Nephron (organoid): ENCODE measurements at regions not wholly inside any gene's neighbourhood (a gene's known extent, or its start where the extent isn't known, plus 50 kb on each side); places are given as distances from the start of the nearest gene placed in this dataset.
"Not testable (repeated sequence)": the region's sequence is repeated elsewhere in the genome, so short reads cannot be mapped to it uniquely, and the experiment has no call there.

Experiments used
- H3K27ac Mint-ChIP-seq, 3 experiments: 2 replicates each; pipeline ENCODE4 v1.8.0; 2020; ENCODE audit warnings: mixed read lengths in 3 of 3, mild to moderate bottlenecking in 2 of 3, moderate library complexity in 1 of 3
- H3K27me3 Mint-ChIP-seq: 2 replicates; pipeline ENCODE4 v1.8.0; 2021; ENCODE audit warnings: low read depth, mild to moderate bottlenecking, moderate library complexity, mixed read lengths
- H3K36me3 Mint-ChIP-seq: 2 replicates; pipeline ENCODE4 v1.8.0; 2020; ENCODE audit warnings: low read depth, mixed read lengths
- H3K4me1 Mint-ChIP-seq: 2 replicates; pipeline ENCODE4 v1.8.0; 2020; ENCODE audit warnings: mixed read lengths
- H3K4me3 Mint-ChIP-seq, 3 experiments: 2 replicates each; pipeline ENCODE4 v1.8.0; 2020; ENCODE audit warnings: mild to moderate bottlenecking in 3 of 3, mixed read lengths in 3 of 3, moderate library complexity in 2 of 3
- H3K9me3 Mint-ChIP-seq: 2 replicates; pipeline ENCODE4 v1.8.0; 2020; ENCODE audit warnings: mixed read lengths
- TF ChIP-seq, protein P1 (sequence below), 3 experiments: fragments of 200-600 bp; sonication (generic); IDR thresholded peaks; one replicate each; pipeline ENCODE4 v1.5.0; 2021; ENCODE audit warnings: antibody characterized with exemption in 3 of 3; ENCODE audit not compliant: unreplicated experiment in 3 of 3

- Mint-ChIP-seq H3K36me3 (no peaks in the 10 kb centered on the region), H3K27me3 (no peaks in the 10 kb centered on the region), H3K4me3 (no peak overlapping the region), H3K27ac (no peak overlapping the region), H3K9me3 (peaks cover 17% of the 10 kb centered on the region), H3K4me1 (no peaks in the 10 kb centered on the region)
- TF ChIP-seq, protein P1, sequence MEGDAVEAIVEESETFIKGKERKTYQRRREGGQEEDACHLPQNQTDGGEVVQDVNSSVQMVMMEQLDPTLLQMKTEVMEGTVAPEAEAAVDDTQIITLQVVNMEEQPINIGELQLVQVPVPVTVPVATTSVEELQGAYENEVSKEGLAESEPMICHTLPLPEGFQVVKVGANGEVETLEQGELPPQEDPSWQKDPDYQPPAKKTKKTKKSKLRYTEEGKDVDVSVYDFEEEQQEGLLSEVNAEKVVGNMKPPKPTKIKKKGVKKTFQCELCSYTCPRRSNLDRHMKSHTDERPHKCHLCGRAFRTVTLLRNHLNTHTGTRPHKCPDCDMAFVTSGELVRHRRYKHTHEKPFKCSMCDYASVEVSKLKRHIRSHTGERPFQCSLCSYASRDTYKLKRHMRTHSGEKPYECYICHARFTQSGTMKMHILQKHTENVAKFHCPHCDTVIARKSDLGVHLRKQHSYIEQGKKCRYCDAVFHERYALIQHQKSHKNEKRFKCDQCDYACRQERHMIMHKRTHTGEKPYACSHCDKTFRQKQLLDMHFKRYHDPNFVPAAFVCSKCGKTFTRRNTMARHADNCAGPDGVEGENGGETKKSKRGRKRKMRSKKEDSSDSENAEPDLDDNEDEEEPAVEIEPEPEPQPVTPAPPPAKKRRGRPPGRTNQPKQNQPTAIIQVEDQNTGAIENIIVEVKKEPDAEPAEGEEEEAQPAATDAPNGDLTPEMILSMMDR (IDR thresholded peaks at IDR 0.05; ENCODE audit: unreplicated experiment in 3 of 3): no peak
Observed at GRCh38 chr6:105678516-105678915, 275.6 kb upstream of the PREP start.

DNA sequence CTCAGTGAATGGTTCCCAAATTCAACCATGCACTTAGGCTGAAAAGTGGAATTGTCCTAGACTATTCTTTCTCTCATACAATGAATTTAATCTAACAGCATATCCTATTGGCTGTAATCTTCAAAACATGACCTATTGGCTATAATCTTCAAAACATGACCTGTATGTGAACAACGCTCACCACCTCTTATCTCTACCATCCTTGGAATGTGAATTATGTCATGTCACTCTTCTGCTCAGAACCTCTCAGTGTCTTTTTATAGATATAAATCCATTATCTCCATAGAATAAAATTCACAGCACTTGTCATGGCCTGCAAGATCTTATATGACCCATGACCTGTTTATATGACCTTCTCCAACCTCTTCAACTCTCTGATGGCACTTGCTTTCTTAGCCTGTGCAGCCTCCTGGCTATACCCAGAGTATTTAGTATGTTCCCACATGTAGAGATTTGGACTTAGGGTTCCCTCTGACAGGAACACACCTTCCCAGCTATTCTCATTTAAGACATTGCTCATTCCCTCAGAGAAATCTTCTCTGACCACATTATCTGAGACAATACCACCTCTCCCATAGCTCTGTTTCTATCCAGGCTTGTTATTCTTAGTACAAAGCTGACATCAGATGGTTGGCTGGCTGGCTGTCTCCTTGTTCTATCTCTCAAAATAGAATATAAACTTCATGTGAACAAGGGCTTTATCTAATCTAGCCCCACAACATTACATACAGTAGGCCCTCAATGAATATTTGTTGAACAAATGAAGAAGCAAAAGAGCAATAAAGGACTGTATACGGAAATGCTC is 275.0 kb upstream of the PREP start:
- TF ChIP-seq, protein P1 (IDR thresholded peaks at IDR 0.05; ENCODE audit: unreplicated experiment in 3 of 3): no peak
- Mint-ChIP-seq H3K4me3 (no peak overlapping the region), H3K27ac (no peak overlapping the region), H3K4me1 (no peaks in the 10 kb centered on the region), H3K9me3 (peaks cover 20% of the 10 kb centered on the region), H3K27me3 (no peaks in the 10 kb centered on the region), H3K36me3 (no peaks in the 10 kb centered on the region)

DNA sequence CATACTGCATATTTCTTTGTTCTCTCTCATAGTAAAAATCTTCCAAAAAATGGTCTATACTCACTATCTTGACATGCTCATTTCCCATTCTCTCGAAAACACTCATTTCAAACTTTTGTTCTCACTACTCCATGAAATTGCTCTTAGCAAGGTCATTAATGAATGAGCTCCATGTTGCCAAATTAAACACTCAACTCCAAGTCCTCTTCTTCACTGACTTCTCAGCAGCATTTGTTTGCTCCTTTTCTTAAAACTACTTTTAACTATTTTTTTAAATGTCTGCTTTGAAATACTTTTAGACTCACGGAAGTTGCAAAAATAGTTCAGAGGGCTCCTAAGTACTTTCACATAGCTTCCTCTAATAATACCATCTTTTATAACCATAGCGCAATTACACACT is 274.0 kb upstream of the PREP start:
- Mint-ChIP-seq H3K27ac (no peak overlapping the region), H3K27me3 (no peaks in the 10 kb centered on the region), H3K9me3 (peaks cover 25% of the 10 kb centered on the region), H3K4me1 (no peaks in the 10 kb centered on the region), H3K4me3 (no peak overlapping the region), H3K36me3 (no peaks in the 10 kb centered on the region)
- TF ChIP-seq, protein P1 (IDR thresholded peaks at IDR 0.05; ENCODE audit: unreplicated experiment in 3 of 3): no peak

GRCh38 chr6:105675715-105676397 is 273.0 kb upstream of the PREP start:
- no peak overlapping the region for H3K27ac Mint-ChIP-seq
- H3K9me3 Mint-ChIP-seq: peaks cover 16% of the 10 kb centered on the region
- TF ChIP-seq, protein P1 (IDR thresholded peaks at IDR 0.05; ENCODE audit: unreplicated experiment in 3 of 3): no peak
- no peaks in the 10 kb centered on the region for H3K36me3 Mint-ChIP-seq
- H3K4me1 Mint-ChIP-seq: no peaks in the 10 kb centered on the region
- no peak overlapping the region for H3K4me3 Mint-ChIP-seq
- H3K27me3 Mint-ChIP-seq: no peaks in the 10 kb centered on the region

DNA sequence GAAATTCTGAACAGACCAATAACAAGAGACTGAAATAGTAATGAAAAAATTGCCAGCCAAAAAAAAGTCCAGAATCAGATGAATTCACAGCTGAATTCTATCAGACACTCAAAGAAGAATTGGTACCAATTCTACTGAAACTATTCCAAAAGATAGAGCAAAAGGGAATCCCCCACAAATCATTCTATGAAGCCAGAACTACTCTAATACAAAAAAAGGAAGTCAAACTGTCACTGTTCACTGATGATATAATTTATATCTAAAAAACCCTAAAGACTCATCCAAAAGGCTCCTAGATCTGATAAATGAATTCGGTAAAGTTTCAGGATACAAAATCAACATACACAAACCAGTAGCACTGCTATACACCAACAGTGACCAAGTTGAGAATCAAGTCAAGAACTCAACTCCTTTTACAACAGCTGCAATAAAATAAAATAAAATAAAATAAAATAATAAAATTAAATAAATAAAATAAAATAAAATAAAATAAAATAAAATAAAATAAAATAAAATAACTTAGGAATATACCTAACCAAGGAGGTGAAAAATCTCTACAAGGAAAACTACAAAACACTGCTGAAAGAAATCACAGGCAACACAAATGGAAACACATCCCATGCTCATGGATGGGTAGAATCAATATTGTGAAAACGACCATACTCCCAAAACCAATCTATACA is 270.1 kb upstream of the PREP start:
- H3K4me1 Mint-ChIP-seq, H3K4me3 Mint-ChIP-seq, H3K27ac Mint-ChIP-seq, H3K27me3 Mint-ChIP-seq, H3K36me3 Mint-ChIP-seq: not testable (repeated sequence)
- peaks cover 30% of the 10 kb centered on the region for H3K9me3 Mint-ChIP-seq

- H3K4me1 Mint-ChIP-seq: peaks cover 5% of the 10 kb centered on the region
- peaks cover 48% of the 10 kb centered on the region for H3K9me3 Mint-ChIP-seq
- no peak overlapping the region for H3K4me3 Mint-ChIP-seq
- no peaks in the 10 kb centered on the region for H3K27me3 Mint-ChIP-seq
- no peak overlapping the region for H3K27ac Mint-ChIP-seq
- TF ChIP-seq, protein P1 (IDR thresholded peaks at IDR 0.05; ENCODE audit: unreplicated experiment in 3 of 3): no peak
- H3K36me3 Mint-ChIP-seq: no peaks in the 10 kb centered on the region
Observed at GRCh38 chr6:105669232-105669631, 266.4 kb upstream of the PREP start.
